ENCODE measurements at regions not wholly inside any gene's neighbourhood (a gene's known extent, or its start where the extent isn't known, plus 50 kb on each side); places are given as distances from the start of the nearest gene placed in this dataset.
"Not testable (repeated sequence)": the region's sequence is repeated elsewhere in the genome, so short reads cannot be mapped to it uniquely, and the experiment has no call there.

- H3K36me3 ChIP-seq (ENCODE audit: insufficient read depth, low read length); H3K4me1 ChIP-seq (ENCODE audit: control insufficient read depth, insufficient read depth, low read length, unreplicated experiment); H3K79me2 ChIP-seq (ENCODE audit: control insufficient read depth, insufficient read depth, low read length, unreplicated experiment); H3K27ac ChIP-seq (ENCODE audit: low read depth, low read length); H2AFZ ChIP-seq (ENCODE audit: low read length, unreplicated experiment); H3K4me3 ChIP-seq (ENCODE audit: low read depth, low read length); H3K27me3 ChIP-seq (ENCODE audit: insufficient read depth, low read length): not testable (repeated sequence)
Measured at GRCh38 chr2:87440650-87441049, 307.2 kb upstream of the PLGLB2 start.

GRCh38 chr2:87441375-87441774 is 306.5 kb upstream of the PLGLB2 start:
- not testable (repeated sequence) for H2AFZ ChIP-seq (ENCODE audit: low read length, unreplicated experiment); H3K4me1 ChIP-seq (ENCODE audit: control insufficient read depth, insufficient read depth, low read length, unreplicated experiment); H3K4me3 ChIP-seq (ENCODE audit: low read depth, low read length); H3K36me3 ChIP-seq (ENCODE audit: insufficient read depth, low read length); H3K27me3 ChIP-seq (ENCODE audit: insufficient read depth, low read length); H3K79me2 ChIP-seq (ENCODE audit: control insufficient read depth, insufficient read depth, low read length, unreplicated experiment); H3K27ac ChIP-seq (ENCODE audit: low read depth, low read length)

GRCh38 chr2:87442983-87443577 is 304.8 kb upstream of the PLGLB2 start:
- H3K79me2 ChIP-seq (ENCODE audit: control insufficient read depth, insufficient read depth, low read length, unreplicated experiment); H3K36me3 ChIP-seq (ENCODE audit: insufficient read depth, low read length); H2AFZ ChIP-seq (ENCODE audit: low read length, unreplicated experiment); H3K4me3 ChIP-seq (ENCODE audit: low read depth, low read length); H3K4me1 ChIP-seq (ENCODE audit: control insufficient read depth, insufficient read depth, low read length, unreplicated experiment); H3K27ac ChIP-seq (ENCODE audit: low read depth, low read length); H3K27me3 ChIP-seq (ENCODE audit: insufficient read depth, low read length): not testable (repeated sequence)

- H2AFZ ChIP-seq (ENCODE audit: low read length, unreplicated experiment); H3K79me2 ChIP-seq (ENCODE audit: control insufficient read depth, insufficient read depth, low read length, unreplicated experiment); H3K4me1 ChIP-seq (ENCODE audit: control insufficient read depth, insufficient read depth, low read length, unreplicated experiment); H3K27me3 ChIP-seq (ENCODE audit: insufficient read depth, low read length); H3K36me3 ChIP-seq (ENCODE audit: insufficient read depth, low read length); H3K4me3 ChIP-seq (ENCODE audit: low read depth, low read length): not testable (repeated sequence)
- peak overlapping the region; percentile 52; the same call in 1 of the 2 replicates for H3K27ac ChIP-seq (ENCODE audit: low read depth, low read length)
Measured at GRCh38 chr2:87444951-87445350, 302.9 kb upstream of the PLGLB2 start.

GRCh38 chr2:87445613-87446312 is 302.1 kb upstream of the PLGLB2 start:
- H3K4me3 ChIP-seq (ENCODE audit: low read depth, low read length); H3K27me3 ChIP-seq (ENCODE audit: insufficient read depth, low read length); H3K36me3 ChIP-seq (ENCODE audit: insufficient read depth, low read length); H2AFZ ChIP-seq (ENCODE audit: low read length, unreplicated experiment); H3K79me2 ChIP-seq (ENCODE audit: control insufficient read depth, insufficient read depth, low read length, unreplicated experiment); H3K4me1 ChIP-seq (ENCODE audit: control insufficient read depth, insufficient read depth, low read length, unreplicated experiment): not testable (repeated sequence)
- peak overlapping the region; percentile 83 for H3K27ac ChIP-seq (ENCODE audit: low read depth, low read length)

- not testable (repeated sequence) for H3K27me3 ChIP-seq (ENCODE audit: insufficient read depth, low read length)
Measured at GRCh38 chr2:87446313-87446696, 301.6 kb upstream of the PLGLB2 start.

GRCh38 chr2:87449462-87449980 is 298.4 kb upstream of the PLGLB2 start:
- H3K4me3 ChIP-seq (ENCODE audit: low read depth, low read length); H3K36me3 ChIP-seq (ENCODE audit: insufficient read depth, low read length); H3K79me2 ChIP-seq (ENCODE audit: control insufficient read depth, insufficient read depth, low read length, unreplicated experiment); H2AFZ ChIP-seq (ENCODE audit: low read length, unreplicated experiment); H3K27me3 ChIP-seq (ENCODE audit: insufficient read depth, low read length); H3K27ac ChIP-seq (ENCODE audit: low read depth, low read length): not testable (repeated sequence)
- H3K4me1 ChIP-seq (ENCODE audit: control insufficient read depth, insufficient read depth, low read length, unreplicated experiment): peaks cover 16% of the 10 kb centered on the region

More at GRCh38 chr2:87446313-87446696, 301.6 kb upstream of the PLGLB2 start:
- not testable (repeated sequence) for H3K79me2 ChIP-seq (ENCODE audit: control insufficient read depth, insufficient read depth, low read length, unreplicated experiment); H3K4me1 ChIP-seq (ENCODE audit: control insufficient read depth, insufficient read depth, low read length, unreplicated experiment); H2AFZ ChIP-seq (ENCODE audit: low read length, unreplicated experiment); H3K36me3 ChIP-seq (ENCODE audit: insufficient read depth, low read length); H3K4me3 ChIP-seq (ENCODE audit: low read depth, low read length)
- peak overlapping the region; percentile 83 for H3K27ac ChIP-seq (ENCODE audit: low read depth, low read length)

GRCh38 chr2:87452193-87452592 is 295.7 kb upstream of the PLGLB2 start:
- not testable (repeated sequence) for H2AFZ ChIP-seq (ENCODE audit: low read length, unreplicated experiment); H3K36me3 ChIP-seq (ENCODE audit: insufficient read depth, low read length)
- H3K27ac ChIP-seq (ENCODE audit: low read depth, low read length): peak overlapping the region; percentile 94

GRCh38 chr2:87452861-87453260 is 295.0 kb upstream of the PLGLB2 start:
- H2AFZ ChIP-seq (ENCODE audit: low read length, unreplicated experiment); H3K27me3 ChIP-seq (ENCODE audit: insufficient read depth, low read length); H3K36me3 ChIP-seq (ENCODE audit: insufficient read depth, low read length); H3K4me3 ChIP-seq (ENCODE audit: low read depth, low read length): not testable (repeated sequence)
- peak overlapping the region; percentile 94 for H3K27ac ChIP-seq (ENCODE audit: low read depth, low read length)
- peaks cover 17% of the 10 kb centered on the region for H3K4me1 ChIP-seq (ENCODE audit: control insufficient read depth, insufficient read depth, low read length, unreplicated experiment)
- peaks cover 13% of the 10 kb centered on the region for H3K79me2 ChIP-seq (ENCODE audit: control insufficient read depth, insufficient read depth, low read length, unreplicated experiment)

More at GRCh38 chr2:87452193-87452592, 295.7 kb upstream of the PLGLB2 start:
- H3K4me3 ChIP-seq (ENCODE audit: low read depth, low read length); H3K27me3 ChIP-seq (ENCODE audit: insufficient read depth, low read length): not testable (repeated sequence)
- H3K4me1 ChIP-seq (ENCODE audit: control insufficient read depth, insufficient read depth, low read length, unreplicated experiment): peaks cover 17% of the 10 kb centered on the region
- peaks cover 10% of the 10 kb centered on the region for H3K79me2 ChIP-seq (ENCODE audit: control insufficient read depth, insufficient read depth, low read length, unreplicated experiment)

GRCh38 chr2:87453965-87454364 is 293.9 kb upstream of the PLGLB2 start:
- not testable (repeated sequence) for H3K27me3 ChIP-seq (ENCODE audit: insufficient read depth, low read length); H2AFZ ChIP-seq (ENCODE audit: low read length, unreplicated experiment); H3K36me3 ChIP-seq (ENCODE audit: insufficient read depth, low read length)
- Histone ChIP-seq H3K79me2 (ENCODE audit: control insufficient read depth, insufficient read depth, low read length, unreplicated experiment) (peaks cover 20% of the 10 kb centered on the region), H3K27ac (ENCODE audit: low read depth, low read length) (peak overlapping the region; percentile 94), H3K4me1 (ENCODE audit: control insufficient read depth, insufficient read depth, low read length, unreplicated experiment) (peaks cover 22% of the 10 kb centered on the region), H3K4me3 (ENCODE audit: low read depth, low read length) (0 out of 2 replicates have a peak overlapping the region, but pooled peaks have one; percentile 21)

GRCh38 chr2:87454421-87454820 is 293.5 kb upstream of the PLGLB2 start:
- H3K79me2 ChIP-seq (ENCODE audit: control insufficient read depth, insufficient read depth, low read length, unreplicated experiment): peaks cover 24% of the 10 kb centered on the region
- peak overlapping the region; percentile 21; the same call in 1 of the 2 replicates for H3K4me3 ChIP-seq (ENCODE audit: low read depth, low read length)
- H3K36me3 ChIP-seq (ENCODE audit: insufficient read depth, low read length); H3K27me3 ChIP-seq (ENCODE audit: insufficient read depth, low read length); H2AFZ ChIP-seq (ENCODE audit: low read length, unreplicated experiment): not testable (repeated sequence)
- peak overlapping the region; percentile 94 for H3K27ac ChIP-seq (ENCODE audit: low read depth, low read length)
- H3K4me1 ChIP-seq (ENCODE audit: control insufficient read depth, insufficient read depth, low read length, unreplicated experiment): peaks cover 24% of the 10 kb centered on the region

Data from ACC112 (cell line).